ENCODE measurements at regions not wholly inside any gene's neighbourhood (a gene's known extent, or its start where the extent isn't known, plus 50 kb on each side); places are given as distances from the start of the nearest gene placed in this dataset.

- Histone ChIP-seq H3K4me3 (ENCODE audit: low read length in 2 of 2) (no peak overlapping the region), H3K4me1 (ENCODE audit: control insufficient read depth, insufficient read depth, low read length) (no peaks in the 10 kb centered on the region), H3K9ac (ENCODE audit: low read length in 2 of 2) (no peak overlapping the region), H3K27me3 (ENCODE audit: control insufficient read depth in 1 of 2, insufficient read depth in 2 of 2, low read length in 2 of 2) (no peaks in the 10 kb centered on the region), H3K27ac (ENCODE audit: low read length) (no peak overlapping the region), H3K9me3 (ENCODE audit: control insufficient read depth in 2 of 2, low read length in 2 of 2) (no peaks in the 10 kb centered on the region), H3K36me3 (ENCODE audit: control insufficient read depth in 2 of 2, insufficient read depth in 2 of 2, low read length in 2 of 2) (no peaks in the 10 kb centered on the region)
Measured at GRCh38 chr2:84257831-84258230, 201.2 kb downstream of the SUCLG1 start.

GRCh38 chr2:84251651-84252302 is 207.3 kb downstream of the SUCLG1 start:
- Histone ChIP-seq H3K4me3 (ENCODE audit: low read length in 2 of 2) (no peak overlapping the region), H3K9ac (ENCODE audit: low read length in 2 of 2) (no peak overlapping the region), H3K9me3 (ENCODE audit: control insufficient read depth in 2 of 2, low read length in 2 of 2) (no peaks in the 10 kb centered on the region), H3K36me3 (ENCODE audit: control insufficient read depth in 2 of 2, insufficient read depth in 2 of 2, low read length in 2 of 2) (no peaks in the 10 kb centered on the region), H3K27me3 (ENCODE audit: control insufficient read depth in 1 of 2, insufficient read depth in 2 of 2, low read length in 2 of 2) (no peaks in the 10 kb centered on the region), H3K27ac (ENCODE audit: low read length) (no peak overlapping the region), H3K4me1 (ENCODE audit: control insufficient read depth, insufficient read depth, low read length) (no peaks in the 10 kb centered on the region)

GRCh38 chr2:84249140-84249539 is 209.9 kb downstream of the SUCLG1 start:
- H3K9me3 ChIP-seq (ENCODE audit: control insufficient read depth in 2 of 2, low read length in 2 of 2): no peaks in the 10 kb centered on the region
- H3K4me3 ChIP-seq (ENCODE audit: low read length in 2 of 2): no peak overlapping the region
- H3K27ac ChIP-seq (ENCODE audit: low read length): no peak overlapping the region
- no peaks in the 10 kb centered on the region for H3K4me1 ChIP-seq (ENCODE audit: control insufficient read depth, insufficient read depth, low read length)
- H3K9ac ChIP-seq (ENCODE audit: low read length in 2 of 2): no peak overlapping the region
- H3K36me3 ChIP-seq (ENCODE audit: control insufficient read depth in 2 of 2, insufficient read depth in 2 of 2, low read length in 2 of 2): no peaks in the 10 kb centered on the region
- no peaks in the 10 kb centered on the region for H3K27me3 ChIP-seq (ENCODE audit: control insufficient read depth in 1 of 2, insufficient read depth in 2 of 2, low read length in 2 of 2)

GRCh38 chr2:84247532-84247931 is 211.5 kb downstream of the SUCLG1 start:
- H3K27me3 ChIP-seq (ENCODE audit: control insufficient read depth in 1 of 2, insufficient read depth in 2 of 2, low read length in 2 of 2): no peaks in the 10 kb centered on the region
- H3K4me1 ChIP-seq (ENCODE audit: control insufficient read depth, insufficient read depth, low read length): no peaks in the 10 kb centered on the region
- no peak overlapping the region for H3K4me3 ChIP-seq (ENCODE audit: low read length in 2 of 2)
- H3K9me3 ChIP-seq (ENCODE audit: control insufficient read depth in 2 of 2, low read length in 2 of 2): no peaks in the 10 kb centered on the region
- no peak overlapping the region for H3K27ac ChIP-seq (ENCODE audit: low read length)
- no peaks in the 10 kb centered on the region for H3K36me3 ChIP-seq (ENCODE audit: control insufficient read depth in 2 of 2, insufficient read depth in 2 of 2, low read length in 2 of 2)
- H3K9ac ChIP-seq (ENCODE audit: low read length in 2 of 2): no peak overlapping the region

- Histone ChIP-seq H3K4me3 (ENCODE audit: low read length in 2 of 2) (no peak overlapping the region), H3K9me3 (ENCODE audit: control insufficient read depth in 2 of 2, low read length in 2 of 2) (no peaks in the 10 kb centered on the region), H3K4me1 (ENCODE audit: control insufficient read depth, insufficient read depth, low read length) (no peaks in the 10 kb centered on the region), H3K9ac (ENCODE audit: low read length in 2 of 2) (no peak overlapping the region), H3K36me3 (ENCODE audit: control insufficient read depth in 2 of 2, insufficient read depth in 2 of 2, low read length in 2 of 2) (no peaks in the 10 kb centered on the region), H3K27me3 (ENCODE audit: control insufficient read depth in 1 of 2, insufficient read depth in 2 of 2, low read length in 2 of 2) (no peaks in the 10 kb centered on the region), H3K27ac (ENCODE audit: low read length) (no peak overlapping the region)
Measured at GRCh38 chr2:84243788-84244733, 215.0 kb downstream of the SUCLG1 start.

- peaks cover 0 to 2% of the 10 kb centered on the region in 2 donors for H3K9me3 ChIP-seq (ENCODE audit: control insufficient read depth in 2 of 2, low read length in 2 of 2)
- no peak overlapping the region for H3K27ac ChIP-seq (ENCODE audit: low read length)
- H3K27me3 ChIP-seq (ENCODE audit: control insufficient read depth in 1 of 2, insufficient read depth in 2 of 2, low read length in 2 of 2): no peaks in the 10 kb centered on the region
- H3K4me3 ChIP-seq (ENCODE audit: low read length in 2 of 2): no peak overlapping the region
- no peaks in the 10 kb centered on the region for H3K4me1 ChIP-seq (ENCODE audit: control insufficient read depth, insufficient read depth, low read length)
- H3K9ac ChIP-seq (ENCODE audit: low read length in 2 of 2): no peak overlapping the region
- no peaks in the 10 kb centered on the region for H3K36me3 ChIP-seq (ENCODE audit: control insufficient read depth in 2 of 2, insufficient read depth in 2 of 2, low read length in 2 of 2)
Measured at GRCh38 chr2:84238907-84239306, 220.2 kb downstream of the SUCLG1 start.

GRCh38 chr2:84236288-84236687 is 222.8 kb downstream of the SUCLG1 start:
- H3K9ac ChIP-seq (ENCODE audit: low read length in 2 of 2): no peak overlapping the region
- no peaks in the 10 kb centered on the region for H3K36me3 ChIP-seq (ENCODE audit: control insufficient read depth in 2 of 2, insufficient read depth in 2 of 2, low read length in 2 of 2)
- H3K9me3 ChIP-seq (ENCODE audit: control insufficient read depth in 2 of 2, low read length in 2 of 2): peaks cover 0 to 2% of the 10 kb centered on the region in 2 donors
- no peak overlapping the region for H3K27ac ChIP-seq (ENCODE audit: low read length)
- H3K4me3 ChIP-seq (ENCODE audit: low read length in 2 of 2): no peak overlapping the region
- no peaks in the 10 kb centered on the region for H3K4me1 ChIP-seq (ENCODE audit: control insufficient read depth, insufficient read depth, low read length)
- no peaks in the 10 kb centered on the region for H3K27me3 ChIP-seq (ENCODE audit: control insufficient read depth in 1 of 2, insufficient read depth in 2 of 2, low read length in 2 of 2)

GRCh38 chr2:84234103-84234502 is 225.0 kb downstream of the SUCLG1 start:
- no peaks in the 10 kb centered on the region for H3K36me3 ChIP-seq (ENCODE audit: control insufficient read depth in 2 of 2, insufficient read depth in 2 of 2, low read length in 2 of 2)
- H3K27me3 ChIP-seq (ENCODE audit: control insufficient read depth in 1 of 2, insufficient read depth in 2 of 2, low read length in 2 of 2): no peaks in the 10 kb centered on the region
- peaks cover 0 to 2% of the 10 kb centered on the region in 2 donors for H3K9me3 ChIP-seq (ENCODE audit: control insufficient read depth in 2 of 2, low read length in 2 of 2)

GRCh38 chr2:84231478-84231877 is 227.6 kb downstream of the SUCLG1 start:
- H3K4me1 ChIP-seq (ENCODE audit: control insufficient read depth, insufficient read depth, low read length): no peaks in the 10 kb centered on the region
- H3K27me3 ChIP-seq (ENCODE audit: control insufficient read depth in 1 of 2, insufficient read depth in 2 of 2, low read length in 2 of 2): no peaks in the 10 kb centered on the region
- no peak overlapping the region for H3K9ac ChIP-seq (ENCODE audit: low read length in 2 of 2)
- H3K36me3 ChIP-seq (ENCODE audit: control insufficient read depth in 2 of 2, insufficient read depth in 2 of 2, low read length in 2 of 2): no peaks in the 10 kb centered on the region
- no peaks in the 10 kb centered on the region for H3K9me3 ChIP-seq (ENCODE audit: control insufficient read depth in 2 of 2, low read length in 2 of 2)
- H3K27ac ChIP-seq (ENCODE audit: low read length): no peak overlapping the region
- H3K4me3 ChIP-seq (ENCODE audit: low read length in 2 of 2): no peak overlapping the region

More at GRCh38 chr2:84234103-84234502, 225.0 kb downstream of the SUCLG1 start:
- no peak overlapping the region for H3K4me3 ChIP-seq (ENCODE audit: low read length in 2 of 2)
- H3K27ac ChIP-seq (ENCODE audit: low read length): no peak overlapping the region
- H3K9ac ChIP-seq (ENCODE audit: low read length in 2 of 2): no peak overlapping the region
- no peaks in the 10 kb centered on the region for H3K4me1 ChIP-seq (ENCODE audit: control insufficient read depth, insufficient read depth, low read length)

GRCh38 chr2:84224121-84224520 is 235.0 kb downstream of the SUCLG1 start:
- no peaks in the 10 kb centered on the region for H3K27me3 ChIP-seq (ENCODE audit: control insufficient read depth in 1 of 2, insufficient read depth in 2 of 2, low read length in 2 of 2)
- no peak overlapping the region for H3K27ac ChIP-seq (ENCODE audit: low read length)
- H3K9me3 ChIP-seq (ENCODE audit: control insufficient read depth in 2 of 2, low read length in 2 of 2): no peaks in the 10 kb centered on the region
- H3K36me3 ChIP-seq (ENCODE audit: control insufficient read depth in 2 of 2, insufficient read depth in 2 of 2, low read length in 2 of 2): no peaks in the 10 kb centered on the region
- no peaks in the 10 kb centered on the region for H3K4me1 ChIP-seq (ENCODE audit: control insufficient read depth, insufficient read depth, low read length)
- no peak overlapping the region for H3K4me3 ChIP-seq (ENCODE audit: low read length in 2 of 2)
- no peak overlapping the region for H3K9ac ChIP-seq (ENCODE audit: low read length in 2 of 2)

- H3K27ac ChIP-seq (ENCODE audit: low read length): no peak overlapping the region
Measured at GRCh38 chr2:84223191-84223590, 235.9 kb downstream of the SUCLG1 start.

More at GRCh38 chr2:84223191-84223590, 235.9 kb downstream of the SUCLG1 start:
- H3K9me3 ChIP-seq (ENCODE audit: control insufficient read depth in 2 of 2, low read length in 2 of 2): no peaks in the 10 kb centered on the region
- H3K27me3 ChIP-seq (ENCODE audit: control insufficient read depth in 1 of 2, insufficient read depth in 2 of 2, low read length in 2 of 2): no peaks in the 10 kb centered on the region
- H3K9ac ChIP-seq (ENCODE audit: low read length in 2 of 2): no peak overlapping the region
- no peak overlapping the region for H3K4me3 ChIP-seq (ENCODE audit: low read length in 2 of 2)
- no peaks in the 10 kb centered on the region for H3K4me1 ChIP-seq (ENCODE audit: control insufficient read depth, insufficient read depth, low read length)
- no peaks in the 10 kb centered on the region for H3K36me3 ChIP-seq (ENCODE audit: control insufficient read depth in 2 of 2, insufficient read depth in 2 of 2, low read length in 2 of 2)

All from stomach smooth muscle (tissue), 2 donors.